NCI-H2227 (cell line): ENCODE measurements at regions not wholly inside any gene's neighbourhood (a gene's known extent, or its start where the extent isn't known, plus 50 kb on each side); places are given as distances from the start of the nearest gene placed in this dataset.
A peak's percentile ranks its signal among the peaks of the same experiment; 100 is the strongest.

Experiments
- DNase-seq: peaks from one replicate; lab custom pipeline; 2025; ENCODE audit not compliant: unreplicated experiment; lab: John Stamatoyannopoulos, UW

DNA sequence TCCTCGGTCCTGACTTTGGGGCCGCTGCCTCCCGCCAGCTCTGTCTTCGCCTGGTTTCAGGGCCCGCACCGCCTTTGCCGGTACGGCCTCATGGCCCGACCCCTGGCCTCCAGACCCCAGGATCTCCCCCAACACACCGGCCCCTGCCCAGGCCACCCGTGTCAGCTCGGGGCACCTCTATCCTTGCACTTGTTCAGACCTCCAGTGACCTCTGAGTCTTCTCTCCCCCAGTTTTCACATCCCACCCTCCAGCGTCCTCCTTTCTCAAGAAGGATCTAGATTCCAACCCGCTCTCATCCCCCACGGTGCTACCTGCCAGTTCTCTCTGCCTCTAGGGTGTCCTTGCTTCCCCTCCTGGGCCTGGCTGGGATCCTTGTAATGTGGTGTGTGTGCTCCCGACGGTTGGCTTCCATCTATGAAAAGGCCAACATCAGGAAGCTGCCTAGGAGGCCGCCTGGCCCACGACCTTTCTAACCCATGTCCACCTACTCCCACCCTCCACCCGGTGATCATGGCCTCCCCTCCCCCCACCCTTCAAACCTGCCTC, 61.1 kb downstream of the SPATA31C2 start:
- no peak for DNase-seq

GRCh38 chr9:88076286-88077070, 61.8 kb downstream of the SPATA31C2 start:
- DNase-seq, result peak; percentile 63

DNA sequence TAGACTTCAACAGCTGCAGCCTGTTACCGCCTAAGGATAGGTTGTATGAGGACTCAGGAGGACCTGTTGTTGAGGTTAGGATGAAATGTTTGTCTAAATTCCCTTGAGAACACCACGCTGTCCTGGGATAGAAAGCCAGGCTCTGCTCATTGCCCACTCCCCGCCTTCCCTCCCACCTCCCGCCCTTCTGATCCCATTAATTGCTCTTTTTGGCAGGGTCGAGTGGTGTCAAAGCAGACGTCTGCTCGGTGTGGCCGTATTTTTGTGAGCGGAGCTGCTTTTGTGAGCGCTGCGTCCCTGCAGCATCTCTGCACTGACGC, 62.3 kb downstream of the SPATA31C2 start:
- DNase-seq, result no peak

DNA sequence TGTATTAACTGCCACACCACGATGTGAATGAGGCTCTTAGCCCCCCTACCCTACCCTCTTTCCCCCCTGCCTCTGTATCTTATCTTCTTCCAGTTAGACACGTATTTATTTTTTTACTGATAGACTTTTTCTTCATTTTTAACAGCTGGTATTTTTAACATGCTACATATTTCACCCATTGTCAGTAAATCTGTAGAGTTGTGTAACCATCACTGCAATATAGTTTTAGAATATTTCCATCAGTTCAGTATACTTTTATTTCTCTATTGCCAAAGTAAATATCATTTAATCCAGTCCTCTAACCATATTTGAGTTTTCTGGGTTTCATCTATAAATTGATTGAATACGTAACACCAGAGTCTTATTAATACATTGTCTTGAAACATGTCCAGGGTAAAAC, 62.8 kb downstream of the SPATA31C2 start:
- no peak for DNase-seq

DNA sequence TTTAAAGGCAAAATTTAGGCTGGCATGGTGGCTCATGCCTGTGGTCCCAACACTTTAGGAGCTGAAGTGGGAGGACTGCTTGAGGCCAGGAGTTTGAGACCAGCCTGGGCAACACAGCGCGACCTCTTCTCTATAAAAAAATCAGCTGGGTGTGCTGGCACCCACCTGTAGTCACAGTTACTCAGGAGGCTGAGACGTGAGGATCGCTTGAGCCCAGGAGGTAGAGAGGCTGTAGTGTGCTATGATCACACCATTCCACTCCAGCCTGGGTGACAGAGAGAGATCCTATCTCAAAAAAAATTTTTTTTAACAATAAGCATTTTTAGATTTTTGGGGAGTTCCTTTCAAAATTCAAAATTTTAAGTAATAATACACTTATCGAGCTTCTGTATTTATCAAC, 63.3 kb downstream of the SPATA31C2 start:
- no peak for DNase-seq

GRCh38 chr9:88072831-88073375, 65.4 kb downstream of the SPATA31C2 start:
- DNase-seq, result no peak

DNA sequence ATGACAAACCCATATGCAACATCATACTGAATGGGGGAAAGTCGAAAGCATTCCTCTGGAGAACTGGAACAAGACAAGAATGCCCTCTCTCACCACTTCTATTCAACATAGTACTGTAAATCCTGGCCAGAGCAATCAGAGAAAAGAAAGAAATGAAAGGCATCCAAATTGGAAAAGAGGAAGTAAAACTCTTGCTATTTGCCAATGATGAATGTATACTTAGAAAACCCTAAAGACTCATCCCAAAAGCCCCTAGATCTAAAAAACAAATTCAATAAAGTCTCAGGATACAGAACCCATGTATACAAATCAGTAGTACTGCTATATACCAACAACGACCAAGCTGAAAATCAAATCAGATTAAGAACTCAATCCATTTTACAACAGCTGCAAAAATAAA, 66.9 kb downstream of the SPATA31C2 start:
- DNase-seq, result no peak

- no peak for DNase-seq
Measured at GRCh38 chr9:88065619-88066018, 72.7 kb downstream of the SPATA31C2 start.

DNA sequence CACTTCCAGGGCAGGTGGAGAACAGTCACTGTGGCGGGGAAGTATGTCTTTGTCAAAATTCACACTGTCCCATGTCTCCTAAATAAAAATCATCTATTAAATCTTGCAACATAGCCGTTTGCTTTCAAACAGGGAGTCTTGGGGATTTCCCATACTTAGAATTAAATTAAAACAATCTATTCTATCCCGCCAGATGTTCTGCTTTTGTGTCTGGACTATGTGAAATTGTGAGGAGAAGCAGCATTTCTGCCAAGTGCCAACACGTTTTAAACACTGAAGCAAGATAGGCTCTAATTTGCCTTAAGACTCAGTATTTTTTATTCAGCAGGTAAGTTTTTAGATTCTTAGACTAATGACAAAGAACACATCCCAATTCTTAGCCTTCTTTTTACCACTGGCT, 73.7 kb downstream of the SPATA31C2 start:
- no peak for DNase-seq

DNA sequence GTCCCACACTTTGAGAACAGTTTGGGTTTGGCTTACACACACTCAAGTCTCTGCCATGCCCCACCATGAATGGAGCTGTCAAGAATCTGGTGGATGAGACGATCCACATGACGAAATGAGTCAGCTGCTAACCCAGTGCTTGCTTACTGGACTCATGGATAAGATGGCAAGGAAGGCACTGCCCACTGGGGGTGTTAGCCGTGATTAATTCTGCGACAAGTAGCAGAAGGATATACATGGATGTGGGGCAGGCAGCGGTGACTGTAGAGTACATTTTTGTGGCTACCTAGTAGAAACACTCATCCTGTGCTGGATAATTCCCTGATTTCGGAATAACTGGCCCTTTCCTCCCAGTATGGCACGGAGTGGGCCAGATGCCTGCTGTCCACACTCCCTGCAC, 77.5 kb downstream of the SPATA31C2 start:
- DNase-seq, result no peak

GRCh38 chr9:88059469-88059868, 78.8 kb downstream of the SPATA31C2 start:
- DNase-seq, result no peak

DNA sequence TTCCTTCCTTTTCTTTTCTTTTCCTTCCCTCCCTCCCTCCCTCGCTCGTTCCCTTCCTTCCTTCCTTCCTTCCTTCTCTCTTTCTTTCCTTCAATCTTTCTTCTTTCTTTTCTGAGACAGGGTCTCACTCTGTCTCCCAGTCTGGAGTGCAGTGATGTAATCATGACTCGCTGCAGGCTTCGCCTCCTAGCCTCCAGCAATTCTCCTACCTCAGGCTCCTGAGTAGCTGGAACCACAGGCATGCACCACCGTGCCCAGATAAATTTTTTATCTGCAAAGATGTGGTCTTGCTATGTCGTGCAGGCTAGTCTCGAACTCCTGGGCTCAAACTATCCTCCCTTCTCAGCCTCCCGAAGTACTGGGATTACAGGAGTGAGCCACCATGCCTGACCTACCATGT, 81.4 kb downstream of the SPATA31C2 start:
- DNase-seq, result no peak

- no peak for DNase-seq
Measured at GRCh38 chr9:88053856-88054501, 79.6 kb upstream of the CDK20 start.

- no peak for DNase-seq
Measured at GRCh38 chr9:88052321-88052965, 78.1 kb upstream of the CDK20 start.

DNA sequence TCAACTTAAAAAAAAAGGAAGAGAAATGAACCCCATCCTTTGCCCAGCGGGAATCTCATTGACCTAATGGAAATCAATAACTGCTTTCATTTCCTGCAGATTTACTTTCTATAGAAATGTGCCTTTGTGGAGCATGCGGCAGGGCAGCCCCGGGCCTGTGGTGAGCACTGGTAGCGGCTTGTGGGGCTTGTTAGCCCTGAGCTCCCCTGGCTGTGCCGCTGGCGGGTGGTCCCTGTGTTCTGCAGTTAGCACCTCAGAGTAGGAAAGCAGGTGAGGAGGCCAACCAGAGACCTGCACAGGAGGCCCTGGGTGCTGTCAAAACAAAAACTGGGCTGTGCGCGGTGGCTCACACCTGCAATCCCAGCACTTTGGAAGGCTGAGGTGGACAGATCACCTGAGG, 76.8 kb upstream of the CDK20 start:
- DNase-seq, result no peak

GRCh38 chr9:88049677-88050307, 75.5 kb upstream of the CDK20 start:
- no peak for DNase-seq

DNA sequence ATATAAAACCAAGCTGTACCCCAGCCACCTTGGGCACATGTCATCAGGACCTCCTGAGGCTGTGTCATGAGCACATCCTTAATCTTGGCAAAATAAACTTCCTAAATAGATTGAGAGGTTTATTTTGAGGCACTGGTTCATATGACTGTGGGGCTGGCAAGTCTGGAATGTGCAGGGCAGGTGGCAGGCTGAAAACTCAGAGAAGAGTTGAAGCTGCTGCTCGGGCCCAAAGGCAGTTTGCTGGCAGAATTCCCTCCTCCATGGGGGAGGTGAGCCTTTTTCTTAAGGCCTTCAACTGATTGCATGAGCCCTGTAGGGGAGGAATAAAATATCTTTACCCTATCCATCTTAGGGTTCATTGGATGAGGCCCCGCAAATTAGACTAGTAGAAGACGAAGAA, 72.2 kb upstream of the CDK20 start:
- DNase-seq, result no peak

DNA sequence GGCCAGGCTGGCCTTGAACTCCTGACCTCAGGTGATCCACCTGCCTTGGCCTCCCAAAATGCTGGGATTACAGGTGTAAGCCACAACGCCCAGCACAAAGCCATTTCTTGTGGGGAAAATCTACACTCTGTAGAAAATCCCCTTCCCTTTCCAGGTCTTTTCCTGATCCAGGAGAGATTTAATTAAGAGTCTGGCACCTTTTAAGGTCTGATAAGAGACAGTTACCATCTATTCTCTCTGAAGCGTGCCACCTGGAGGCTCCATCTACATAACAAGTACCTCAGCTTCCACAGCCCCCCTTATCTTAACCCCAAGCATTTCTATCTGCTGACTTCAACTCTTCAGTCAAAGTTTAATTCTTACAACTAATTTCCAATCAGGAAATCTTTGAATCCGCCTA, 71.4 kb upstream of the CDK20 start:
- DNase-seq, result no peak

DNA sequence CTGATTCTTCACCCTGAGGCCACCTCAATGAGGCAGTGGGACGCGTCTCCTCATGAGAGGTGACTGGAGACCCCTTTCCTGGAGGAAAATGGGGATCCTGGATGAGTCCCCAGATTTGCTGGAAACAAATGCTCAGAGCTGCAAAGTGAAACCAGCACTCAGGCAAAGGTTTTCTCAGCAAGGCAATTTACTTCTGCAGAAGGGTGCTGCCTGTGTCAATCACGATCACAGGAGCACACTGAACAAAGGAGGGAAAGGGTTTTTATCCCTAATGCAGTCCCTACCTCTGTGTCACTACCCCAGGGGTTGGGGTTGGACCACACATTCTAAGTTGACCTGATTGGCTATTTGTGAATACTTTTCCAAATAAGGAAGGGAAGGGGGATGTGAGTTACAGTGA, 69.9 kb upstream of the CDK20 start:
- DNase-seq, result no peak

DNA sequence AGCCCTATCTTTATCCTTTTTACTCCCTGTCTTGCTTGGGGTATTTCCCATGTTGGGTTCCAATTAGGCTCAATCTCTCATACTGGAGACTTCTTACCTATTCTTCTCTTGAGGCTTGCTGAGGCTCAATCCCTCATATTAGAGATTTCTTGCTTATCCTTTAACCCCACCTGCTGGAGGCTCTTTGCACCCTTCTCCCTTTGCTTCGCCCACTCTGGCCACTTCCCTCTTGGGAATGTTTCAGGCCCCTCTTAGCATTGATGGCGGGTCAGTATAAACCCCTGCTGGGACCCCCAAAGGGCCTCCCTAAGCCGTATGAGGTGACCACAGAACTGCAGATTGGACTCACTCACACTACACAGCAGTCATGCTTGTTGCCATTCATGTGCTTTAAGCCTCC, 69.3 kb upstream of the CDK20 start:
- DNase-seq, result no peak

DNA sequence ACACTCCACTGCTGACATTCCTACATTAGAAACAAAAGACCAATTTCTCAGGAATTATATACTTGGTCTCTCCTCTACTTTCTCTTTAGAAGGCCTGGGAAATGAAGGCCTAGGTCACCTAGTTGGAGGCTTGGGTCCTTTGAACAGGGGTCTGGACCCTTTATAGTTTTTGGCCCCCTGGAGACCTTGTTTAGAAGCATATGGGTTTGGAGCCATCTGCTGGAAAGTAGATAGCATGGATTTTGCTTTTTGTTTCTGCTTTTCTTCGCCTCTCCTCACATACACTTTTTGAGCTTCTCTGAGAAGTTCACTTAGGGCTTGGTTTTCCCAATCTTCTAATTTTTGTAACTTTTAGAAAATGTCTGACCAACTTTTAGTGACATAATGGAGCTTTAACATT, 67.1 kb upstream of the CDK20 start:
- no peak for DNase-seq
